ENCODE measurements at regions not wholly inside any gene's neighbourhood (a gene's known extent, or its start where the extent isn't known, plus 50 kb on each side); places are given as distances from the start of the nearest gene placed in this dataset.

GRCh38 chr1:229121845-229122436 lies 149.0 kb upstream of the RAB4A start:
- Histone ChIP-seq H3K9me2 (replicated peaks; ENCODE audit: insufficient read depth) (no peaks in the 10 kb centered on the region), H3K36me3 (replicated peaks; ENCODE audit: insufficient read depth, low read depth) (no peaks in the 10 kb centered on the region), H3K4me1 (ENCODE audit: insufficient read depth) (peaks cover 3% of the 10 kb centered on the region), H3K27me3 (no peaks in the 10 kb centered on the region), H3K4me3 (no peak overlapping the region), H3K4me2 (no peak overlapping the region), H3K9me3 (ENCODE audit: low read depth) (no peaks in the 10 kb centered on the region), H2AFZ (no peak overlapping the region), H4K20me1 (ENCODE audit: insufficient read depth, poor library complexity, severe bottlenecking) (no peaks in the 10 kb centered on the region), H3K27ac (no peak overlapping the region), H3K79me2 (no peaks in the 10 kb centered on the region)
- no peak for DNase-seq (ENCODE audit: low spot score)
- TF ChIP-seq EZH2 (IDR thresholded peaks at IDR 0.05; ENCODE audit: borderline replicate concordance) = no peak
- TF ChIP-seq EZH2phosphoT487 (IDR thresholded peaks at IDR 0.05; ENCODE audit: low read depth, severe bottlenecking, unreplicated experiment) = no peak
- no peak for TF ChIP-seq CTCF (IDR thresholded peaks at IDR 0.05; ENCODE audit: poor library complexity)
- 77% methylated on average over 11 of the region's 11 CpGs for WGBS (ENCODE audit: low lambda C conversion rate, missing lambda C conversion rate)

GRCh38 chr1:229122606-229123005 lies 148.3 kb upstream of the RAB4A start:
- TF ChIP-seq EZH2 (IDR thresholded peaks at IDR 0.05; ENCODE audit: borderline replicate concordance) (no peak), EZH2phosphoT487 (IDR thresholded peaks at IDR 0.05; ENCODE audit: low read depth, severe bottlenecking, unreplicated experiment) (no peak), CTCF (IDR thresholded peaks at IDR 0.05; ENCODE audit: poor library complexity) (no peak)
- Histone ChIP-seq H3K4me1 (ENCODE audit: insufficient read depth) (no peaks in the 10 kb centered on the region), H3K9me2 (replicated peaks; ENCODE audit: insufficient read depth) (no peaks in the 10 kb centered on the region), H2AFZ (no peak overlapping the region), H3K27ac (no peak overlapping the region), H3K9me3 (ENCODE audit: low read depth) (no peaks in the 10 kb centered on the region), H3K4me2 (no peak overlapping the region), H3K27me3 (no peaks in the 10 kb centered on the region), H4K20me1 (ENCODE audit: insufficient read depth, poor library complexity, severe bottlenecking) (no peaks in the 10 kb centered on the region), H3K36me3 (replicated peaks; ENCODE audit: insufficient read depth, low read depth) (no peaks in the 10 kb centered on the region), H3K4me3 (no peak overlapping the region), H3K79me2 (no peaks in the 10 kb centered on the region)
- WGBS (ENCODE audit: low lambda C conversion rate, missing lambda C conversion rate) = 95% methylated on average over 6 of the region's 6 CpGs
- DNase-seq (ENCODE audit: low spot score) = no peak

- H3K79me2 ChIP-seq = no peaks in the 10 kb centered on the region
- TF ChIP-seq CTCF (IDR thresholded peaks at IDR 0.05; ENCODE audit: poor library complexity) = no peak
- no peak for TF ChIP-seq EZH2phosphoT487 (IDR thresholded peaks at IDR 0.05; ENCODE audit: low read depth, severe bottlenecking, unreplicated experiment)
- TF ChIP-seq EZH2 (IDR thresholded peaks at IDR 0.05; ENCODE audit: borderline replicate concordance) = no peak
- H3K4me3 ChIP-seq = no peak overlapping the region
- no peak overlapping the region for H3K4me2 ChIP-seq
- H3K4me1 ChIP-seq (ENCODE audit: insufficient read depth) = no peaks in the 10 kb centered on the region
- H3K27ac ChIP-seq = no peak overlapping the region
- no peaks in the 10 kb centered on the region for H3K36me3 ChIP-seq (replicated peaks; ENCODE audit: insufficient read depth, low read depth)
- H4K20me1 ChIP-seq (ENCODE audit: insufficient read depth, poor library complexity, severe bottlenecking) = no peaks in the 10 kb centered on the region
- H2AFZ ChIP-seq = no peak overlapping the region
- H3K27me3 ChIP-seq = no peaks in the 10 kb centered on the region
- no peak for DNase-seq (ENCODE audit: low spot score)
- no peaks in the 10 kb centered on the region for H3K9me3 ChIP-seq (ENCODE audit: low read depth)
- WGBS (ENCODE audit: low lambda C conversion rate, missing lambda C conversion rate) = 78% methylated on average over 1 of the region's 1 CpG
- no peaks in the 10 kb centered on the region for H3K9me2 ChIP-seq (replicated peaks; ENCODE audit: insufficient read depth)
These were observed 146.8 kb upstream of the RAB4A start for GRCh38 chr1:229124116-229124515.

Measured in hepatocyte (in vitro differentiated cells).